Hepatocyte (in vitro differentiated cells): ENCODE measurements at regions not wholly inside any gene's neighbourhood (a gene's known extent, or its start where the extent isn't known, plus 50 kb on each side); places are given as distances from the start of the nearest gene placed in this dataset.

ENCODE experiments used
- CTCF ChIP-seq: fragments of 200-600 bp; sonication (generic); IDR thresholded peaks from 2 replicates; pipeline ENCODE4 v1.5.1; 2016; ENCODE audit warnings: antibody characterized with exemption, mild to moderate bottlenecking; ENCODE audit not compliant: poor library complexity
- EZH2 ChIP-seq: fragments of 200-600 bp; sonication (generic); IDR thresholded peaks from 2 replicates; pipeline ENCODE4 v1.6.1; 2016; ENCODE audit warnings: antibody characterized with exemption, mild to moderate bottlenecking, borderline replicate concordance

DNA sequence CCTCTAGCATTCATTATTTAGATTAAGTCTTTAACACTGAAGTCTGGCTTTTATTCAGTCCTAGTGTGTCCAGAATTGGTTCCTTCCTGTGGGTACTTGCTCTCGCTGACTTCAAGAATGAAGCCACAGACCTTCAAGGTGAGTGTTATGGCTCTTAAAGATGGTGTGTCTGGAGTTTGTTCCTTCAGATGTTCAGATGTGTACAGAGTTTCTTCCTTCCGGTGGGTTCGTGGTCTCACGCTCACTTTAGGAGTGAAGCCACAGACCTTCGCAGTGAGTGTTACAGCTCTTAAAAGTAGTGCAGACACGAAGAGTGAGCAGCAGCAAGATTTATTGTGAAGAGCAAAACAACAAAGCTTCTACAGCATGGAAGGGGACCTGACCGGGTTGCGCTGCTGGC is 860.6 kb downstream of the STIM2 start:
- TF ChIP-seq CTCF (no peak), EZH2 (no peak)
